H1 (cell line): ENCODE measurements at regions not wholly inside any gene's neighbourhood (a gene's known extent, or its start where the extent isn't known, plus 50 kb on each side); places are given as distances from the start of the nearest gene placed in this dataset.

Source experiments
- BCL11A ChIP-seq, 2 experiments: IDR thresholded peaks; one replicate each; pipeline ENCODE4 v1.6.1; 2011; ENCODE audit warnings: low read depth in 2 of 2, low read length in 2 of 2, mild to moderate bottlenecking in 2 of 2
- BRCA1 ChIP-seq: IDR thresholded peaks from 2 replicates; pipeline ENCODE4 v1.6.1; 2012; ENCODE audit warnings: low read depth, low read length, improper control_type of control experiment
- CHD2 ChIP-seq: IDR thresholded peaks from 2 replicates; pipeline ENCODE4 v1.6.1; 2012; ENCODE audit warnings: low read length, improper control_type of control experiment
- EGR1 ChIP-seq: IDR thresholded peaks from 2 replicates; pipeline ENCODE4 v1.6.1; 2011; ENCODE audit warnings: low read depth, low read length, borderline replicate concordance
- FOSL1 ChIP-seq: IDR thresholded peaks from 2 replicates; pipeline ENCODE4 v1.6.1; 2011; ENCODE audit warnings: mild to moderate bottlenecking, low read depth, low read length, moderate library complexity; ENCODE audit not compliant: insufficient read depth
- HDAC6 ChIP-seq: IDR thresholded peaks from one replicate; pipeline ENCODE4 v1.7.1; 2012; ENCODE audit warnings: low read depth, mild to moderate bottlenecking, inconsistent platforms, low read length, moderate library complexity
- JUN ChIP-seq: IDR thresholded peaks from 2 replicates; pipeline ENCODE4 v1.6.1; 2011; ENCODE audit warnings: low read depth, mild to moderate bottlenecking, improper control_type of control experiment, low read length
- RBBP5 ChIP-seq: IDR thresholded peaks from 2 replicates; pipeline ENCODE4 v1.7.1; 2012; ENCODE audit warnings: low read depth, mild to moderate bottlenecking, inconsistent platforms, low read length, moderate library complexity, borderline replicate concordance
- SIRT6 ChIP-seq: IDR thresholded peaks from one replicate; pipeline ENCODE4 v1.7.1; 2012; ENCODE audit warnings: low read length, inconsistent platforms
- SP4 ChIP-seq: IDR thresholded peaks from 2 replicates; pipeline ENCODE4 v1.6.1; 2012; ENCODE audit warnings: low read length, inconsistent platforms
- SUZ12 ChIP-seq: fragments of 200-600 bp; sonication (generic); IDR thresholded peaks from 2 replicates; pipeline ENCODE4 v1.6.1; 2012; ENCODE audit warnings: mild to moderate bottlenecking, inconsistent platforms, low read length, moderate library complexity, mixed read lengths
- TF ChIP-seq, protein P1 (sequence below): fragments of 300-600 bp; sonication (generic); IDR thresholded peaks from 2 replicates; pipeline ENCODE4 v1.7.1; 2012; ENCODE audit warnings: low read length, moderate library complexity, mild to moderate bottlenecking, inconsistent platforms; ENCODE audit not compliant: insufficient replicate concordance
- TF ChIP-seq, protein P2 (sequence below): IDR thresholded peaks from 2 replicates; pipeline ENCODE4 v1.6.1; 2012; ENCODE audit warnings: inconsistent platforms

DNA sequence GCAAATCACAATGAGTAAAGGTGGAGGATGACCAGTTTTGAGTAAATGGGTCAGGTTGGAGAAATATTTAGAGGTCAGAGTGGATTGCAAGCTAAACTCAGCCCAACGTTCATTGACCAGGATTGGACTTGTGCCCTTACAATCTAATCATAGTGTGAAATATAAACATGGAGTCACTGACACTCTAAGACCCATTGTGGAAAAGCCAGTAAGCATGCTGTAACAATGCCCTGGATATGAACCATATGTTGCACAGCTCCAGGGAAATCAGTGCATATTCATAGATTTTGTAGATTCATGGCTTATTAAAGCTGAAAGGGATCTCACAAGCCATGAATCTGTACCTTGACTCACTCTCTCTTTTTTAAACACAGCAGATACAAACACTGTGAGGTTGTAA is 660.2 kb upstream of the LMCD1 start (continued):
- TF ChIP-seq, protein P1, sequence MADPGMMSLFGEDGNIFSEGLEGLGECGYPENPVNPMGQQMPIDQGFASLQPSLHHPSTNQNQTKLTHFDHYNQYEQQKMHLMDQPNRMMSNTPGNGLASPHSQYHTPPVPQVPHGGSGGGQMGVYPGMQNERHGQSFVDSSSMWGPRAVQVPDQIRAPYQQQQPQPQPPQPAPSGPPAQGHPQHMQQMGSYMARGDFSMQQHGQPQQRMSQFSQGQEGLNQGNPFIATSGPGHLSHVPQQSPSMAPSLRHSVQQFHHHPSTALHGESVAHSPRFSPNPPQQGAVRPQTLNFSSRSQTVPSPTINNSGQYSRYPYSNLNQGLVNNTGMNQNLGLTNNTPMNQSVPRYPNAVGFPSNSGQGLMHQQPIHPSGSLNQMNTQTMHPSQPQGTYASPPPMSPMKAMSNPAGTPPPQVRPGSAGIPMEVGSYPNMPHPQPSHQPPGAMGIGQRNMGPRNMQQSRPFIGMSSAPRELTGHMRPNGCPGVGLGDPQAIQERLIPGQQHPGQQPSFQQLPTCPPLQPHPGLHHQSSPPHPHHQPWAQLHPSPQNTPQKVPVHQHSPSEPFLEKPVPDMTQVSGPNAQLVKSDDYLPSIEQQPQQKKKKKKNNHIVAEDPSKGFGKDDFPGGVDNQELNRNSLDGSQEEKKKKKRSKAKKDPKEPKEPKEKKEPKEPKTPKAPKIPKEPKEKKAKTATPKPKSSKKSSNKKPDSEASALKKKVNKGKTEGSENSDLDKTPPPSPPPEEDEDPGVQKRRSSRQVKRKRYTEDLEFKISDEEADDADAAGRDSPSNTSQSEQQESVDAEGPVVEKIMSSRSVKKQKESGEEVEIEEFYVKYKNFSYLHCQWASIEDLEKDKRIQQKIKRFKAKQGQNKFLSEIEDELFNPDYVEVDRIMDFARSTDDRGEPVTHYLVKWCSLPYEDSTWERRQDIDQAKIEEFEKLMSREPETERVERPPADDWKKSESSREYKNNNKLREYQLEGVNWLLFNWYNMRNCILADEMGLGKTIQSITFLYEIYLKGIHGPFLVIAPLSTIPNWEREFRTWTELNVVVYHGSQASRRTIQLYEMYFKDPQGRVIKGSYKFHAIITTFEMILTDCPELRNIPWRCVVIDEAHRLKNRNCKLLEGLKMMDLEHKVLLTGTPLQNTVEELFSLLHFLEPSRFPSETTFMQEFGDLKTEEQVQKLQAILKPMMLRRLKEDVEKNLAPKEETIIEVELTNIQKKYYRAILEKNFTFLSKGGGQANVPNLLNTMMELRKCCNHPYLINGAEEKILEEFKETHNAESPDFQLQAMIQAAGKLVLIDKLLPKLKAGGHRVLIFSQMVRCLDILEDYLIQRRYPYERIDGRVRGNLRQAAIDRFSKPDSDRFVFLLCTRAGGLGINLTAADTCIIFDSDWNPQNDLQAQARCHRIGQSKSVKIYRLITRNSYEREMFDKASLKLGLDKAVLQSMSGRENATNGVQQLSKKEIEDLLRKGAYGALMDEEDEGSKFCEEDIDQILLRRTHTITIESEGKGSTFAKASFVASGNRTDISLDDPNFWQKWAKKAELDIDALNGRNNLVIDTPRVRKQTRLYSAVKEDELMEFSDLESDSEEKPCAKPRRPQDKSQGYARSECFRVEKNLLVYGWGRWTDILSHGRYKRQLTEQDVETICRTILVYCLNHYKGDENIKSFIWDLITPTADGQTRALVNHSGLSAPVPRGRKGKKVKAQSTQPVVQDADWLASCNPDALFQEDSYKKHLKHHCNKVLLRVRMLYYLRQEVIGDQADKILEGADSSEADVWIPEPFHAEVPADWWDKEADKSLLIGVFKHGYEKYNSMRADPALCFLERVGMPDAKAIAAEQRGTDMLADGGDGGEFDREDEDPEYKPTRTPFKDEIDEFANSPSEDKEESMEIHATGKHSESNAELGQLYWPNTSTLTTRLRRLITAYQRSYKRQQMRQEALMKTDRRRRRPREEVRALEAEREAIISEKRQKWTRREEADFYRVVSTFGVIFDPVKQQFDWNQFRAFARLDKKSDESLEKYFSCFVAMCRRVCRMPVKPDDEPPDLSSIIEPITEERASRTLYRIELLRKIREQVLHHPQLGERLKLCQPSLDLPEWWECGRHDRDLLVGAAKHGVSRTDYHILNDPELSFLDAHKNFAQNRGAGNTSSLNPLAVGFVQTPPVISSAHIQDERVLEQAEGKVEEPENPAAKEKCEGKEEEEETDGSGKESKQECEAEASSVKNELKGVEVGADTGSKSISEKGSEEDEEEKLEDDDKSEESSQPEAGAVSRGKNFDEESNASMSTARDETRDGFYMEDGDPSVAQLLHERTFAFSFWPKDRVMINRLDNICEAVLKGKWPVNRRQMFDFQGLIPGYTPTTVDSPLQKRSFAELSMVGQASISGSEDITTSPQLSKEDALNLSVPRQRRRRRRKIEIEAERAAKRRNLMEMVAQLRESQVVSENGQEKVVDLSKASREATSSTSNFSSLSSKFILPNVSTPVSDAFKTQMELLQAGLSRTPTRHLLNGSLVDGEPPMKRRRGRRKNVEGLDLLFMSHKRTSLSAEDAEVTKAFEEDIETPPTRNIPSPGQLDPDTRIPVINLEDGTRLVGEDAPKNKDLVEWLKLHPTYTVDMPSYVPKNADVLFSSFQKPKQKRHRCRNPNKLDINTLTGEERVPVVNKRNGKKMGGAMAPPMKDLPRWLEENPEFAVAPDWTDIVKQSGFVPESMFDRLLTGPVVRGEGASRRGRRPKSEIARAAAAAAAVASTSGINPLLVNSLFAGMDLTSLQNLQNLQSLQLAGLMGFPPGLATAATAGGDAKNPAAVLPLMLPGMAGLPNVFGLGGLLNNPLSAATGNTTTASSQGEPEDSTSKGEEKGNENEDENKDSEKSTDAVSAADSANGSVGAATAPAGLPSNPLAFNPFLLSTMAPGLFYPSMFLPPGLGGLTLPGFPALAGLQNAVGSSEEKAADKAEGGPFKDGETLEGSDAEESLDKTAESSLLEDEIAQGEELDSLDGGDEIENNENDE: no peak
- TF ChIP-seq, protein P2, sequence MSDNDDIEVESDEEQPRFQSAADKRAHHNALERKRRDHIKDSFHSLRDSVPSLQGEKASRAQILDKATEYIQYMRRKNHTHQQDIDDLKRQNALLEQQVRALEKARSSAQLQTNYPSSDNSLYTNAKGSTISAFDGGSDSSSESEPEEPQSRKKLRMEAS: no peak
- no peak for TF ChIP-seq CHD2
- TF ChIP-seq SIRT6: no peak
- TF ChIP-seq JUN: no peak
- TF ChIP-seq FOSL1: no peak
- TF ChIP-seq HDAC6: no peak
- no peak for TF ChIP-seq SUZ12
- no peak for TF ChIP-seq BRCA1
- no peak for TF ChIP-seq EGR1
- TF ChIP-seq SP4: no peak
- no peak for TF ChIP-seq BCL11A (IDR thresholded peaks at IDR 0.05; ENCODE audit: low read depth in 2 of 2, low read length in 2 of 2)
- no peak for TF ChIP-seq RBBP5
